NCI-H1436 (cell line): ENCODE measurements at regions not wholly inside any gene's neighbourhood (a gene's known extent, or its start where the extent isn't known, plus 50 kb on each side); places are given as distances from the start of the nearest gene placed in this dataset.
"Not testable (repeated sequence)": the region's sequence is repeated elsewhere in the genome, so short reads cannot be mapped to it uniquely, and the experiment has no call there.

Experiments used
- DNase-seq: peaks from one replicate; lab custom pipeline; 2025; lab: John Stamatoyannopoulos, UW

DNA sequence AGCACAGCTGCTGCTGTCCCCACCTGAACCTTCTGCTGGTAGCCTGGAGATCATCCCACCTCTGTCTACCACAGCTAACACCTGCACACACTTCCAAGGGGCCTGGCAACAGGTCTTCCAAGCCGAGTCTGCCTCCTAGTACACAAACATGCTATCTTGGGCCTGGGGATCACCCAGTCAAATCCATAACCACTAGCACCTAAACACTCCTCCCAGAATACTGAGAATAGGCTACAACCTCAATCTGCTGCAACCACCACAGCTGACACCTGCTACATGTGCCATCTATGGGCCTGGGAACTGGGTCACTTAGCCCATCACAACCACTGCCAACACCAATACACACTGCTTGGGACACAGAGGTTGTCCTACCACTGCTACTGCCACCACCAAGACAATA, 362.8 kb upstream of the ARPP21 start:
- DNase-seq, result no peak

DNA sequence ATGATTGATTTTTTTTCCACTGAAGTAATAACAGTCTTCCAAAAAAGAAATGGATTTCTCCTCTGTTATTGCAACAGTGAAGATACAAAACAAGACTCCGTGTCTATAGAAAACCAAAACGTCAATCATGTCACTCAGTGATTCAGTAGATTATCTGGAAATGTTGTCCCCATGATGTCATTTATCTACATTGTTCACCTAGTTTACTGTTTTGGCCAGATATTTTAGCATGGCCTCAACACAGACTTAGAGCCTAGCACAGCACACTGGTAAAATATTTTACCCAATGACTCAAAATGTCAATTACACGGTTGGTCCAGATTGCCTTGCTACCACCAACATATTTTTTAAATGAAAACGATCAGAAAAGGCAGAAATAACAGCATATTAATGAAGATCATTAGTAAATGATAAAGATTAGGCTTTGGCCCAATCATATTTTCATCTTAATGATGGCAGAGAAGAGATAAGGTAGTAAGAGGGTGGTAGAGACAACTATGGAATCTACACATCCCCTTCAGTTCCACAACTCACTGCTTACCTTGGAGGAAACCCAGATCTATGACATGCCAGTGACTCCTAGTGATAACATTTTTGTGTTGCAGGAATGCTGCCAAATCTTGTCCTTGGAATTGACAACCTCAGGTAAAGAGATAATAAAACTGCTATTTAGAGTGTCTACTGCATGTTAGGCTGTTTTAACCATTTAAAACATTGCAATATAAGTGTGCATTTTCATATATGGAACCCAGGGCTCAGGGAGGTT, 347.7 kb upstream of the ARPP21 start:
- no peak for DNase-seq

DNA sequence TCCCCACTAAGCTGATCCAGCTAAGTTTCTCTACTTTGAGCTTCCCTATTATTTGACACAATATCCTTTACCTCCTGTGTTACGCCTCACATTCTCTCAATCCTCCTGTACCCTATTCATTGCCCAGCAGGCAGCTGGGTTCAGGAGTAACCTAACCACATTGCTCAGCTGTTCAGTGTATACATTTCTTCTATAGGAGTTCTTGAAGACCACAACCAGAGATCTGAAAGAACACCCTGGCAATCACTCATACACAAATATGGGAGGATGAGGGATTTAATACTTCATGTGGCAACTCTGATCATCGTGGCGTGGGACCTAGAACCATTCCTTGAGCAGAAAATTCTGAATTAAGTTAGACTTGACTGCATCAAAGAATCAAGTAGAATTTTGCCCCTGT, 346.8 kb upstream of the ARPP21 start:
- DNase-seq, result no peak

DNA sequence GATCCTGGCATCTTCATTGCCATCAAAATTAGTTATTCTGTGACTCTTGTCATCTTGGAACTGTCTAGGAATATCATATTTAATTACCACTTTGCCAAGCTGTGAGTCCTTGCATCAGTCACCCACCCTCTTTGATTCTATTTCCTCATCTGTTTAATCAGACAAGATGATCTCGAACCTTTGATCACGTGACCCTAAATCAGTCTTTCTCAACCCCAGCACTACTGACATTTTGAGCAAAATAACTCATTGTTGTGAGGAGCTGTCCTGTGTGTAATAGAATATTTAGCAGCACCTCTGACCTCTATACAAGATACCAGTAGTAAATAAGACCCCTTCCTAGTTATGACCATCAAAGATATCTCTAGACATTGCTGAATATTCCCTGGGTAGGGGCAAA, 343.4 kb upstream of the ARPP21 start:
- no peak for DNase-seq

DNA sequence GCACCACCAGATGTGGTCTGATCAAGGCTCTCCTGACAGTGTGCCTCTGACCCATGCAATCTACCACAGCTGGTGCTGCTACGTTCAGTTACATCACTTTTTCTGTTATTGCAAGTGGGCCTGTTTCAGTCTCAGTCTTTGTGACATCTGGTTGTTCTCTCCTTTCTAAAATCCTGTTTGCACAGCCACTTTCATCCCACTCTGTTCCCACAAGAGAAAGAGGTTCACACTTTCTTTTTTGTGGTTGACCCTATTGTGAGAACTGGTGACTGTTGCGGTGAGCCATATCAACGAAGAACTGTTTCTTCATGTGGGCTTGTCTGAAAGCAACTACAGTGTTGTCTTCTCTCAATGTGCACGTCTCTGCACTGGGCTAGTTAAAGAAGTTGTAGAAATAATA, 342.8 kb upstream of the ARPP21 start:
- DNase-seq, result no peak

DNA sequence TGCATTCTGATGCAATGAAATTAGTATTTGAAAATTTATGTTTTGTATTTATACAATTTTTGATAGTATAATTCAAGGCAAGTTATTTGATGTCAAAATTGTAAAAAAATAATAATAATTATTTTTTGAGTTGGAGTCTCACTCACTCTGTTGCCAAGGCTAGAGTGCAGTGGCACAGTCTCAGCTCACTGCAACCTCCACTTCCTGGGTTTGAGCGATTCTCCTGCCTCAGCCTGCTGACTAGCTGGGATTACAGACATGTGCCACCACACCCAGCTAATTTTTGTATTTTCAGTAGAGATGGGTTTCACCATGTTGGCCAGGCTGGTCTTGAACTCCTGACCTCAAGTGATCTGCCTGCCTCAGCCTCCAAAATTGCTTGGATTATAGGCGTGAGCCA, 342.4 kb upstream of the ARPP21 start:
- not testable (repeated sequence) for DNase-seq

DNA sequence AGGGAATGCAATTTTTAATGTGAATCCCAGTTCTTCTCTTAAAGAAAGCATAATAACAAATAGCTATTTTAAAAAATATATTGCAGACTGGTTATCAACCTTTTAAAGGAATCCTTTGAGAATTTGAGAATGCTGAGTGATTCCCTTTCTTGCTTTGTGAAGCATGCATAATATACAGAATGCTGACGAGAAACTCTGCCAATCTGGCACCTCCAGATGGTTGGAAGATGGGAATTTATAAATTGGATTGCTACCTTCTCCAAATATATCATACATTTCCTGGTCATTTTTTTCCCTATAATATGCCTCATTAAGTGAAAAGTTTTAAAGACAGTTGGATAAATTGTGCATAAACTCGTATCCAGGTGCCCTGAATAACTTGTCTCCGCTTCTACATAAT, 333.9 kb upstream of the ARPP21 start:
- DNase-seq, result no peak

DNA sequence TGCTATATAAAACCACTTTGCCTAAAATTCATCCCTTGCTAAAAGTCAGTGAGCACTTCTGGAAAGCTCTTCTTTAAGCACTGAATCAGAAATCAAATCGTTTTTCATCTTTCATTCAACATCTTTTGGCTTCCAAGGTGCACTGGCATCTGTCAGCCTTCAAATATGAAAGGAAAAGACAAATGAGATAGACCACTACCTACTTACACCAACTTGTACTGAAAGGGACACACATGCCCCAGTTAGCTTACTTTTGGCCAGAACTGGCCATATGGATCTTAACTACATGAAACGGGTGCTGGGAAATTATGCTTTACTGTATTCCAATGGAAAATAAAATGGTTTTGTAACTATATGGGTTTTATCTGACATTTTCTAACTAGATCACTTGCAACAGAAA, 332.0 kb upstream of the ARPP21 start:
- DNase-seq, result no peak

DNA sequence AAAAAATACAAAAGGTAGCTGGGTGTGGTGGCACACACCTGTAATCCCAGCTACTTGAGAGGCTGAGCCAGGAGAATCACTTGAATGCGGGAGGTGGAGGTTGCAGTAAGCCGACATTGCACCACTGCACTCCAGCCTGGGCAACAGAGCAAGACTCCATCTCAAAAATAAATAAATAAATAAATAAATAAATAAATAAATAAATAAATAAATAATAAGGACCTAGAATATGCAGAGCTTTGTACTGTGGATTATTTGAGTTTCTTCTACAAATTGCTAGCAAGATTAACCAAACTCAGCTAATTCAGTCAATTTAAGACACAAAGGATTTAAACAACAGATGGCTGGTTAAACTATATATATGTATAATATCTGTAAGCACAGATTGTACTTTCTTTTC, 322.5 kb upstream of the ARPP21 start:
- not testable (repeated sequence) for DNase-seq

DNA sequence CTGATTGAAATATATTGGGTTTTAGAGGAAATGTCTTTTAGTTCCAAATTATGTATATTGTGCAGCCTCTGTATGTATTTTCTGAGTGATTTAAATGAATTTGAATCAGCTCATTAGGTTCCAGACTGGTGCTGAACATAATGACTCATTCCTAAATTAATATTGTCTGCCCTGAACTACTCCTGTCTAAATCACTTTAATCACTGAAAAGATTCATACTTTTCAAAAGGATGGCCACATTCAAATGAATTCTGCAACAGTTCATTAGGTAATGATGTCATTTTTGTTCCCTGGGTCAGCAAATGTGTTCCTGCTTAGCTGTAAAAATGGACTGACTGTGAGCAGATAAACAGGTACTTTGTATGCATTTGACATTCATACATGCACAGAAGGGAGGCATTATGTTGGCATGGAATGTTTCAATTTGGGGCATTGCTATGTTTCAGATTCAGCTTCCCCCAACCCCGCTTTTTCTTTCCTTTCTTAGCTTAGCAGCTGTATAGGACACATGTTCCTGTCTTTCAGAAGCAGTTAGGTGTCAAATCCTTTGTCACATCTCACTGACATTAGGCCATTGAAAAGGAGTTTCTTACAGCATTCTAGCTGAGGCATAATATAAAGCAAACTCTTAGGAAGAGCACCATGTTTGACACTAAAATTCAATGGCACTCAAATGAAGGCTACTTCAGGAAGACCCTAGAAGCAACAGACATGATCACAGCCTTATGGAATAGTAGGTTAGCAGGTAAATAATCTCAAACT, 318.5 kb upstream of the ARPP21 start:
- no peak for DNase-seq

DNA sequence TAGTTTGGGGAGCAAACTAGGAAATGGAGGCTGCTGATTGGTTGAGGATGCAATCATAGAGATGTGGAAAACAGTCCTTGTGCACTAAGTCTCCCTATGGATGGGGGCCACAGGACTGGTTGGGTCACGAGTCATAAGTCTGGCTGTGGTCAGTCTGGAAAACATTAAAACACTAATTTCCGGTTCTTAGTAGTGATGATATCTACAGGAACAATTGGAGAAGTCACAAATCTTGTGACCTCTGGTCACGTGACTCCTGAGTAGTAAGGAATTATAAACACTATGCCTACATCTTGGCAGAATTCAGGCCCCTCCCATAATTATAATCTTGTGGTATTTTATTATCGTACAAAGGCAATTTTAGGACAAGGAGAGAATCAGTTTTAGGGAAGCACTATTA, 317.3 kb upstream of the ARPP21 start:
- no peak for DNase-seq

DNA sequence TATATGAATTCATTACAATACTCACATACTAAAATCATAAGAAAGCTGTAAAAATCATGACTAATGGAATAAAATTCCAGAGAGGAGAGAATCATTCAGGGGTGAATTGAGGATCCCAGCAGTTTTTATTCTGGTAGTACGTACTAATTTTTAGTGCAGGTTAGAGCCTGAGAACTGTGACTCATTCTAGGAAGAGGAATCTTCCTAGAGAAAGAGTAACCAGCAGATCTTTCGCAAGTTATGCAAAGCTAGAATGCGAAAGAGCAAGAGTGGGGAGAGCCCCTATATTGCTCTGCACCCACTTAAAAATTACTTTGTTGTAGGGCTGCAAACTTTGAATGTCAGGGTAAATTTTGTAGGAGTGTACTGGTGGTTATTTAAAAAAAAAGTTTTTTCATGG, 303.6 kb upstream of the ARPP21 start:
- no peak for DNase-seq

DNA sequence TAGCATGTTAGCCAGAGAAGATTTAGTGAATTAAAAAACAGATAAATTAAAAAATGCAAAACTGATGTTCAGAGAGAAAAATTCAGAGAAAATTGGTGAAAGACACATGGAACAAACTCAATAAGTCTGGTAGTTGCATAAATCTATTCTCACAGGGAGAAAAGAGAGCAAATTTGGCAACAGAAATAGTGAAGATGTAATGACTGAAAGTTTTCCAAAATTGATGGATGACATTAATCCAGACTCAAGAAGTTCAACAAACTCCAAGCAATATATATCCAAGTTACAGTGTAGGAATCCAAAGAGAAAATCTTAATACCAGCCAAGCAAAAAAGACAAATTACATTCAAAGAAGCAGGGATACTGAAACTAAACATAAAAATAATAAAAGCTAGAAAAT, 302.7 kb upstream of the ARPP21 start:
- DNase-seq, result no peak

DNA sequence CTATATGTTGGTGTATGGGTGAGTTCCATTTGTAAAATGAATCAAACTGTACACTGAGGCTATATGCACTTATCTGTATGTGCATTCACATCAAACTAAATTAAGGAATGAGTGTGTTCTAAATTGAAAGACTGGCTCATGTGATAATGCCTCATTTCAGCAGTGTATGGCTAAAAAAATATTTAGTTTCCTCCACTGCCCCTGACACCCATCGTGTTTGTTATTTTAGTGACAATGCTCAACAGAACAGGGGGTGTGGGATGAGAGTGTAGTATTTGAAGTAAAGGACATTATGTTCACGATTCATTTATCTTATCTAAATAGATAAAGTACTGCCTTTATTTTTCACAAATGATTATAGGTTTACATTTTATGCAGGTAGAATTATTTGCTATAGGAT, 301.1 kb upstream of the ARPP21 start:
- DNase-seq, result no peak

DNA sequence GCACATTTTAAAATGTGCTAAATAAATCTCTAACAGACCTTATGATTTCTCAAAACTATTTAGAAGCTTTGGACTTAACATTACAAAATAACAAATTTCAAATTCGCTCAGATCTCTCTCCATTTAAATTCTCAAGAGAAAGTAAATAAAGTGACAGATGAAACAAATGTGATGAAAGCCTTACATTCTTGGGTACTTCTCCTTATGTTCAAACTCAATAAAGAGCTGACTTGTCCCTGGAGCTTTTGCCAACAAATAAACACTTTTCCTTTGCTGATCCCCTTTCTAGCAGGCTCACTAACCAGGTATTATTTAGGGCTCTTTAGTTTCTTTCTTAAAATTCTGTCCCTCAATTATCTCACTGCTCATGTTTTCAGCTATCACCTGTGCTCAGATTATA, 259.1 kb upstream of the ARPP21 start:
- no peak for DNase-seq

DNA sequence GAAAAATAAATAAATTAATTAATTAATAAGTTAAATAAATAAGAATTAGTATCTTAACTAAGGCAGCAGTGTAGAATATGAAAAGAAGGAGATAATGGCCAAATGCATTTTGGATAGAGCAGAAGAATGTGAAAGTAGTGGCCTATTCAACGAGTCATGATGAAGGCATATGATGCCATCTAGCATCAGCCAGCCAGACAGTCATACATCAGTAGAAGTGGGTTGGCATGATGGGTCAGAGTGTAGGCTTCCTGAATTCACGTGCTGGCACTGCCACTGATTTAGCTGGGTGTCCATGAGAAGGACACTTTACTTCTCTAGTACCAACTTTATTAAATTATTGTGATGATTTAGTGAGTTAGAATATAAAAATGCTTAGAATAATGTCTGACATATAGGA, 256.1 kb upstream of the ARPP21 start:
- DNase-seq, result no peak

DNA sequence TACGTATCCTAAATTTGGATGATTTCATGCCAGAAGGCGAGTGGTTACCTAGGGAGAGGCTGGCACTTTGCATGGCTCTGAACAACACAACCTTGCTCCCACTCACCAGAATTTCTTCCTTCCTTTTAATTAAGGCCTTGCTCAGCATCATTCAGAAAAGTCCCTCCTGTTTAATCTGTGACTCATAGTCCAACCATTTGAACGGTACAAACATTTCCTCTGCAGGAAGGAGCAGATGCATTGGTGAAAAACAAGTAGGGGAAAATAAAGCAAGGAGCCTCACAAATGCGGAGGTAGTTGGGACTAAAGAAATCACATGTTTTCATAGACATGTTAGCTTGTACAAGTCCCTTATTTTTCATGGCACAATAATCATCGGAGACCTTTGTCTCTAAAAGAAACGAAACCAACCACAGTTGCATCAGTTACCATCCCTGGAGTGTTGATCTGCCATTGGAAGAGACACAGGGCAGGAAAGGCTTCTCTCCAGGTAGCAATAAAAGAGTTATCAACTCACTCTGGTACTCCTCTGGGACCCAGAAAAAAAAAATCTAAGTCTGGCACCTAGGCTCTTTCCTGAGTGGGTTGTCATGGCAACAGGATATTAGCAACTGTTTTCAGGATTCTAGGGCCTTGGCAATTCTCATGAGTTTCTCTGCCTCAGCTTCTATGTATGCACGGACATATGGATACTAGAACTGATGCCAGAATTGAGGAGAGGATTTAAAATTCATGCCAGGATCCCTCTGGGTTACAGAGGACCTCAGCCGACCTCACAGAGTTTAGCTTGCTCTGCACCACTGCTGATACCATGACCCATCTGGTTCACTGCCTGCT, 255.4 kb upstream of the ARPP21 start:
- DNase-seq, result no peak

DNA sequence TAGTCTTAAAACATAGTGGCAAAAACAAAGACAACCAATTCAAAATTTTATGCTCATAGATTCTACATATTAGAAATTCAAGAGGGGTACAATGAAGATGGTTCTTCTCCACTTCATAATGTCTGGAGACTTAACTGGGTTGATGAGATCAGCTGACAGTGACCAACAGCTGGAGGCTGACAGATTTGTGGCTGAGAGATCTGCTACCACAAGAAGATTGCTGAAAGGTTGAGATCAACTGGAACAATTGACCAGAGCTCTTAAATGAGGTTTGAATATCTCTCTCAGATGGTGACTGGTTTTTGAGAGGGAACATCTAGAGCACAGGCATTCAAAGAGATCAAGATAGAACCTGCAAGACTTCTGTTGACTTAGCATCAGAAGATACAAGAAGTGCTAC, 254.1 kb upstream of the ARPP21 start:
- DNase-seq, result no peak

DNA sequence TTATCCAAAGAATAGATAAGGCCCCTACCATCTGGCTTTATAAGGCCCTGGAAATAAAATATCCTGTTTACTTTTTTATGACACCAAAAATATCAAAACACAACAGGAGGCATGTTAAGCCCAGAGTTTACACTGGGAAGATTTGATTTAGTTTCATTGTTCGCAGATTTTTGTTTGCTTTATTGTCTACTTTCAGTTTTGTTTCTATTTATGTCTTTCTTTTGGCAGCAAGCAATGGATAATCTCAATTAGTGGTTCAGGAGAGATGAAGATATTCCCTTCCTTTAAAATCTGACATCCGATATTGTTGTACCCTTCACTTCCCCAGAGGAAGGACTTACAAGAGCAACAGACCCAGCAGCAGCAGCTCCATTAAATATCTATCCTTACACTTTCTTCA, 249.4 kb upstream of the ARPP21 start:
- DNase-seq, result no peak

DNA sequence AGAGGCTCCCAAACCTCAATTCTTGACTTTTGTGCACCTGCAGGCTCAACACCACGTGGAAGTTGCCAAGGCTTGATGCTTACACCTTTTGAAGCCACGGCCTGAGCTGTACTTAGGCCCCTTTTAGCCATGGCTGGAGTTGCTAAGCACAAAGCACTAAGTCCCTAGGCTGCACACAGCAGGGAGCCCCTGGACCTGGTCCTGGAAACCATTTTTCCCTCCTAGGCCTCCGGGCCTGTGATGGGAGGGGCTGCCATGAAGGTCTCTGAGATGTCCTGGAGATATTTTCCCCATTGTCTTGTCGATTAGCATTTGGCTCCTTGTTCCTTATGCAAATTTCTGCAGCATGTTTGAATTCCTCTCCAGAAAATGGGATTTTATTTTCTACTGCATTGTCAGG, 247.1 kb upstream of the ARPP21 start:
- no peak for DNase-seq

DNA sequence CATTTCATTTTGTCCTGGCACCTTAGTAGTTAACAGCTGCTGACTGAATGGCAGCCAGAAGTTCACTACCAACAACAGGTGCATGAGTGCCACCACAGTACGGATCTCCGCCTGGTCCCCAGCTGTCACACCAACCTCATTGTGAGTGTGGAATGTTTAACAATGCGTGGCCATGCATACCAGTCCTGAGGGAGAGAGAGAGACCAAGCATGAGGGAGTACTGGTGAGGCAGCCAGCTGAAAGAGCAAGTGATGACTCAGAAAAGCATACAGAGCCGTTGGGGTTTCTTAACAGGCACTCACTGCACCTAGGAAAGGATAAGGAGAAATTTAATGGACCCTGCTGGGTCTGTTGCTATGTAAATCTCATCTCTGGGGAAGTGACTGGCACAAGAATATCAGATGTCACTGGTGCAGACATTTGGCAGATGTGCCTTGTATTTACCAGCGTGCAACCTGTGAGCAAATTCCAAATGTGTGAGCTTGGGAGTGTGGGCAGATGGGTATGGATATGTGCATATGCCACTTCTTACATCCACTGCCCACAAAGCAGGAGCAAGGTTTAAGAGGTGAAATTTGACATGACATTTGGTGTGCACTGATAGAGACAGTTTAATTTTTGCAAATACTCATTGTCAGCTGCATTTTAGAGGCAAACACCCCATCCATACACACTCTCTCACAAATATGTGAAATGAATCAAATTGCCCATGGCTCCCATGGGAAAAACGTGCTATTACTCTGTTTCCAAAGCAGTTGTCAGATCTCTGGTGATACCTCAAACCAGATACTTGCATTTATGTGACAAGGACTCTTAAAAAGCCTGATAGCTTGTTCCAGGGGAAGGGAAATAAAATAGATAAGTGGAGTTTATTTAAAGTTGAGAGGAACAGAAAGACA, 245.2 kb upstream of the ARPP21 start:
- DNase-seq, result no peak

DNA sequence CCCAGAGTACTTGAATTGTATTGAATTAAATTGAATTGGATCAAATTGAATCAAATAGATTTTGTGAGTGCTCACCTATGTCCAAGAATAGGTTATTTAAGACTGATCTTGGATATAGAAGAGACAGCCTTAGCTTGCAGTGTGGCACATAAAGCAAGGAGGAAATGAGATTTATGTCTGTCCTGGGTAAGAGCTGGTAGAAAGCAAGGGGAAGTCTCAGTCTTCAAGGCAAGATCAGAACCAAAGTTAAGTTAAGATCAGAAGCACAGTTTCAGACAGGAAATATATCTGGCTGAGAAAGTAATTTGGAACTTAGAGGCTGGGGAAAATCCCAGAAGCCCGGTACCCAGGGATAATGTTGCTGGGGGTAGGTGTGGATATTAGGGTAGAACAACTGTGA, 244.4 kb upstream of the ARPP21 start:
- no peak for DNase-seq
